Psoas muscle (tissue), 7 donors: ENCODE measurements at regions not wholly inside any gene's neighbourhood (a gene's known extent, or its start where the extent isn't known, plus 50 kb on each side); places are given as distances from the start of the nearest gene placed in this dataset.

ENCODE experiments used
- ATAC-seq, 4 donors: fragments of 200-7000 bp; cut with Tn5 transposase; one replicate each; pipeline ENCODE4 v1.9.1; 2020; ENCODE audit warnings: moderate library complexity in 3 of 4, mild to moderate bottlenecking in 2 of 4
- DNase-seq, 2 donors: peaks; one replicate each; pipeline ENCODE4 v3.0.0-alpha.2; 2020
- H3K27ac ChIP-seq: fragments of 200-600 bp; one replicate; pipeline ENCODE4 v1.8.0; 2022
- H3K27me3 ChIP-seq, 3 donors: fragments of 200-600 bp in 1 of 3; one replicate each; pipeline versions ENCODE4 v1.6.1 to v1.8.0; 2013 to 2022; ENCODE audit warnings: low read length in 2 of 3, mild to moderate bottlenecking in 2 of 3, moderate library complexity in 1 of 3; ENCODE audit not compliant: insufficient read depth in 3 of 3
- H3K36me3 ChIP-seq, 2 donors: fragments of 200-600 bp in 1 of 2; one replicate each; pipeline versions ENCODE4 v1.6.1 to v1.8.0; 2013 to 2022; ENCODE audit warnings: low read depth in 1 of 2, mild to moderate bottlenecking in 1 of 2, moderate library complexity in 1 of 2; ENCODE audit not compliant: insufficient read depth in 1 of 2
- H3K4me1 ChIP-seq: fragments of 200-600 bp; one replicate; pipeline ENCODE4 v1.8.0; 2022
- H3K4me3 ChIP-seq: fragments of 200-600 bp; one replicate; pipeline ENCODE4 v1.8.0; 2022; ENCODE audit warnings: mild to moderate bottlenecking
- H3K9me3 ChIP-seq: fragments of 200-600 bp; one replicate; pipeline ENCODE4 v1.8.0; 2022
- WGBS, 3 donors: extraction: QIAGEN DNeasy Blood & Tissue Kit; methylation state at CpG; one replicate each; pipeline versions ENCODE4 v1.1.6 to v1.1.7; 2013; 5-methylcytosine and 5-hydroxymethylcytosine counted together
- intact Hi-C, 2 donors: fragments of 100-400 bp; cut with DNase I; formaldehyde crosslinking; loops; one replicate each; pipeline versions ENCODE4 v1.11.0 to v1.14.2; 2022
- TF ChIP-seq, protein P1 (sequence below): fragments of 200-600 bp; IDR thresholded peaks from one replicate; pipeline ENCODE4 v1.8.0; 2022; ENCODE audit warnings: antibody characterized with exemption
- donor health status: healthy with polysubstance abuse.
- donor health status: DM: no; HTN: no; CAD: no; lungs with moderate emphysema.
- donor health status: Bipolar disorder and iron deficiency.
- donor health status: healthy.
- donor health status: DM: yes; HTN: yes; CAD: no.
- donor health status: DM: no; HTN: no; CAD: no.
- donor health status: DM: yes; HTN: yes; CAD: no.

DNA sequence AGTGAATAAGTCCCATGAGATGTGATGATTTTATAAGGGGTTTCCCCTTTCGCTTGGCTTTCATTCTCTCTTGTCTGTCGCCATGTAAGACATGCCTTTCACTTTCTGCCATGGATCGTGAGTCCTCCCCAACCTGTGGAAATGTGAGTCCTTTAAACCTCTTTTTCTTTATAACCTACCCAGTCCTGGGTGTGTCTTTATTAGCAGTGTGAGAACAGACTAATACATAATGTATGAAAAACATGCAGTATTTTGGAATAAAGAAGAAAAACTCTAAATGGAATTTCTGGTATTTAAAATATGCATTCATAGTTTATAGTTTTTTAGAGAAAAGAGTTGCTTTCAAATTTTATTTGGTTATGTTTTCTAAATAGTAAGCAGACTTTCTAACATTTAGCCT is 360.7 kb downstream of the PCDH7 start:
- ATAC-seq (no peak), DNase-seq (no peak)
- Histone ChIP-seq H3K4me1 (no peaks in the 10 kb centered on the region), H3K9me3 (no peaks in the 10 kb centered on the region), H3K27ac (no peak overlapping the region), H3K4me3 (no peak overlapping the region), H3K36me3 (no peaks in the 10 kb centered on the region), H3K27me3 (no peaks in the 10 kb centered on the region)
- WGBS, 3 donors: 81 to 90% (median 86%) methylated on average over 3 of the region's 3 CpGs
- TF ChIP-seq, protein P1, sequence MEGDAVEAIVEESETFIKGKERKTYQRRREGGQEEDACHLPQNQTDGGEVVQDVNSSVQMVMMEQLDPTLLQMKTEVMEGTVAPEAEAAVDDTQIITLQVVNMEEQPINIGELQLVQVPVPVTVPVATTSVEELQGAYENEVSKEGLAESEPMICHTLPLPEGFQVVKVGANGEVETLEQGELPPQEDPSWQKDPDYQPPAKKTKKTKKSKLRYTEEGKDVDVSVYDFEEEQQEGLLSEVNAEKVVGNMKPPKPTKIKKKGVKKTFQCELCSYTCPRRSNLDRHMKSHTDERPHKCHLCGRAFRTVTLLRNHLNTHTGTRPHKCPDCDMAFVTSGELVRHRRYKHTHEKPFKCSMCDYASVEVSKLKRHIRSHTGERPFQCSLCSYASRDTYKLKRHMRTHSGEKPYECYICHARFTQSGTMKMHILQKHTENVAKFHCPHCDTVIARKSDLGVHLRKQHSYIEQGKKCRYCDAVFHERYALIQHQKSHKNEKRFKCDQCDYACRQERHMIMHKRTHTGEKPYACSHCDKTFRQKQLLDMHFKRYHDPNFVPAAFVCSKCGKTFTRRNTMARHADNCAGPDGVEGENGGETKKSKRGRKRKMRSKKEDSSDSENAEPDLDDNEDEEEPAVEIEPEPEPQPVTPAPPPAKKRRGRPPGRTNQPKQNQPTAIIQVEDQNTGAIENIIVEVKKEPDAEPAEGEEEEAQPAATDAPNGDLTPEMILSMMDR: no peak
- intact Hi-C loops: no loop called here

DNA sequence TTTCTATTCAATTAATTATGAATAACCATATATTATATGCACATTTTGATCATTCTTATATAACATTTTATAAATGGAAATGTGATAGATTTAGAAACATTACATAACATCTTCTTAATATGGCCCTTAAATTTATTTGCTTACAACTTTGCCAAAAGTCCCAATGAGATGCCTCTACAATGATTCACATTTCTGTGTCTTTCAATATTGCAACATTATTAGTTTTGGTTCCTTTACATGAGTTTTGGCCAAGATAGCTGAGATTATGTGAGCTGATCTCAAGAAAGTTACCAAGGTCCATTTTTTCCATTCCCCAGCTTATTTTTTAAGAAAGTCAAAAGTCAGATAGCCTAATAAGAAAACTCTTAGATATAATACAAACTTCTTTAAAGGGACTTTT is 361.2 kb downstream of the PCDH7 start:
- intact Hi-C loops: no loop called here
- TF ChIP-seq, protein P1: no peak
- no peak overlapping the region for H3K27ac ChIP-seq
- H3K9me3 ChIP-seq: no peaks in the 10 kb centered on the region
- no peaks in the 10 kb centered on the region for H3K36me3 ChIP-seq
- DNase-seq (no peak), ATAC-seq (no peak)
- no peak overlapping the region for H3K4me3 ChIP-seq
- H3K27me3 ChIP-seq: no peaks in the 10 kb centered on the region
- H3K4me1 ChIP-seq: no peaks in the 10 kb centered on the region

DNA sequence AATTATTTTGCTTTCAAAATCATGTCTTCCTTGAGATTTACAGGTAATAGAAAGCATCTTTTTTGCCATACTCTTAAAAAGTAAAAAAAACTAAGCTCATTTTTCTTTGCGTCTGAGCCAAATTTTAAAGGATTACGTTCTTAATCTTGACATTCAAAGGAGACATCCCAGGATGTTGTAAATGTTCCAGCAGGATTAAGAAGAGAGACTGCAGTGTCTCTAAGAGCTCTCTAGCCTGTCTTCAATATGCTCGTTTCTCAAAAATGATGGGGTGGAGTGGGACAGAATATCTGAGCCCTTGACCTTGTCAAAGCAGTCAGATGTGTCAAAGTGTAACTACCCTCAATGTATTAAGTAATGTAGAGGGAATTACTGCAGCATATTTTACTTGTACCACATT is 363.3 kb downstream of the PCDH7 start:
- intact Hi-C loops: no loop called here
- DNase-seq (no peak), ATAC-seq (no peak)
- H3K27ac ChIP-seq: no peak overlapping the region
- H3K4me1 ChIP-seq: no peaks in the 10 kb centered on the region
- WGBS, 3 donors: 51 to 60% (median 59%) methylated on average over 3 of the region's 3 CpGs
- TF ChIP-seq, protein P1: no peak
- no peak overlapping the region for H3K4me3 ChIP-seq
- no peaks in the 10 kb centered on the region for H3K27me3 ChIP-seq
- no peaks in the 10 kb centered on the region for H3K9me3 ChIP-seq
- H3K36me3 ChIP-seq: no peaks in the 10 kb centered on the region

DNA sequence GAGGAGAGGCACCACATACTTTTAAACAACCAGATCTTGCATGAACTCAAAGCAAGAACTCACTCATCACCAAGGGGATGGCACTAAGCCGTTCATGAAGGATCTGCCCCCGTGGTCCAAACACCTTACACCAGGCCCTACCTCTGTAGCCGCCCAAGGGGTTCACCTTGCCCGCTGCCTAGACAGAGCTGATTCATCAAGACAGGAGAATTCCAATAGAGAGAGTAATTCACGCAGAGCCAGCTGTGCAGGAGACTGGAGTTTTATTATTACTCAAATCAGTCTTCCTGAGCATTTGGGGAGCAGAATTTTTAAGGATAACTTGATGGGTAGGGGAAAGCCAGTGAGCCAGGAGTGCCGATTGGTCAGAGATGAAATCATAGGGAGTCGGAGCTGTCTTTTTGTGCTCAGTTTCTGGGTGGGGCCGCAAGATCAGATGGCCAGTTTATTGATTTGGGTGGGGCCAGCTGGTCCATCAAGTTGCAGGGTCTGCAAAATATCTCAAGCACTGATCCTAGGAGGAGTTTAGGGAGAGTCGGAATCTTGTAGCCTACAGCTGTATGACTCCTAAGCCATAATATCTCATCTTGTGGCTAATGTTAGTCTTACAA is 364.7 kb downstream of the PCDH7 start:
- Histone ChIP-seq H3K27ac (no peak overlapping the region), H3K27me3 (no peaks in the 10 kb centered on the region), H3K4me1 (no peaks in the 10 kb centered on the region), H3K36me3 (no peaks in the 10 kb centered on the region), H3K4me3 (no peak overlapping the region), H3K9me3 (no peaks in the 10 kb centered on the region)
- no peak for ATAC-seq
- TF ChIP-seq, protein P1: no peak
- 83 to 91% (median 84%) methylated on average over 9 of the region's 9 CpGs for WGBS, 3 donors
- intact Hi-C loops: no loop called here
- no peak for DNase-seq

DNA sequence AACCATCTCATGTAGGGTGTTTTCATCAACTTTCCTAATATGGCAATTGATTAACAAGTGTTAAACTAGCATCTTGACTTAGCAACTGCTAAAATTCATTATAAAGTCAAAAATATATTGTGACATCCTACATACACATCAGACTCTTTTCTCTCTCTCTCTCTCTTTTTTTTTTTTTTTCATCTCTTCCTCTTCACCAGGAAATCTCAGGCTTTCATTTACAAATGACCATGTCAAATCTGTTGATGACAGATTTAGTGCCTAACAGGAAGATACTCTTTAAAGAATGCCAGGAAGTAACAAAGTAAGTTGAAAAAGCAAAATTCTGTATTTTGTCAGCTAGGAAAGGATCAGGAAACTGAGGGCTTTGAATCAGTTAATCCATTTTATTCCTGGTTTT is 365.5 kb downstream of the PCDH7 start:
- intact Hi-C loops: no loop called here
- Histone ChIP-seq H3K36me3 (no peaks in the 10 kb centered on the region), H3K9me3 (no peaks in the 10 kb centered on the region), H3K4me3 (no peak overlapping the region), H3K4me1 (no peaks in the 10 kb centered on the region), H3K27me3 (no peaks in the 10 kb centered on the region), H3K27ac (no peak overlapping the region)
- TF ChIP-seq, protein P1: no peak
- DNase-seq: no peak
- ATAC-seq: no peak
